Osteocyte (in vitro differentiated cells): ENCODE measurements at regions not wholly inside any gene's neighbourhood (a gene's known extent, or its start where the extent isn't known, plus 50 kb on each side); places are given as distances from the start of the nearest gene placed in this dataset.

Experiments
- DNase-seq: peaks from one replicate; pipeline ENCODE4 v3.0.0; 2021; ENCODE audit warnings: mixed read lengths; ENCODE audit not compliant: unreplicated experiment; ENCODE audit errors: extremely low spot score
- H3K27ac Mint-ChIP-seq: one replicate; pipeline ENCODE4 v1.8.0; 2021; ENCODE audit warnings: mild to moderate bottlenecking, mixed read lengths; ENCODE audit not compliant: unreplicated experiment
- H3K27me3 Mint-ChIP-seq: one replicate; pipeline ENCODE4 v1.8.0; 2021; ENCODE audit warnings: mixed read lengths; ENCODE audit not compliant: unreplicated experiment
- H3K36me3 Mint-ChIP-seq: one replicate; pipeline ENCODE4 v1.8.0; 2021; ENCODE audit warnings: mixed read lengths; ENCODE audit not compliant: unreplicated experiment
- H3K4me1 Mint-ChIP-seq: one replicate; pipeline ENCODE4 v1.8.0; 2021; ENCODE audit warnings: mixed read lengths; ENCODE audit not compliant: unreplicated experiment
- H3K4me3 Mint-ChIP-seq: one replicate; pipeline ENCODE4 v1.8.0; 2021; ENCODE audit warnings: mild to moderate bottlenecking, moderate library complexity, mixed read lengths; ENCODE audit not compliant: unreplicated experiment
- H3K9me3 Mint-ChIP-seq: one replicate; pipeline ENCODE4 v1.8.0; 2021; ENCODE audit warnings: mixed read lengths; ENCODE audit not compliant: unreplicated experiment
- CTCF ChIP-seq: fragments of 200-600 bp; sonication (generic); IDR thresholded peaks from 2 replicates; pipeline ENCODE4 v1.5.0; 2021; ENCODE audit warnings: antibody characterized with exemption, mild to moderate bottlenecking, moderate library complexity

DNA sequence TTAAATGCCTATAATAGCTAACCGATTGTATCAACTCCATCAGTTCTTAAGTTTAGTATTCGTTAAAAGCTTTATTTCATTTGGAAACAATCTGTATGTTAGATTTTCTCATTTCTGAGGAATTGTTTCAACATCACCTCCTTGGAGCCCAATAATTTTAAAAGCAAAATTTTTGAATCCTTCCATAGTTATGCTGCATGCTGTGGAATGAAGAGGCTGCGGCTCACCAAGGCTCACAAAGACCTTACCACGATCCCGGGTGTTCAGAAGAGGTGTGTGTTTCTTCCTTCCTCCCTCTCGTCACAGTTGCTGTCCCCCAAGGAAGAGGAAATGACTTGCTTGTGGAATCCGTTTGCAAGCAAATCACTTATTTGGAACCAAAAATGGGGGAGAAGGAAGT lies 143.8 kb downstream of the FGF1 start:
- TF ChIP-seq CTCF, result no peak
- H3K4me3 Mint-ChIP-seq, result no peak overlapping the region
- peaks cover 54% of the 10 kb centered on the region for H3K4me1 Mint-ChIP-seq
- H3K36me3 Mint-ChIP-seq, result no peaks in the 10 kb centered on the region
- H3K27me3 Mint-ChIP-seq, result no peaks in the 10 kb centered on the region
- DNase-seq, result no peak
- H3K9me3 Mint-ChIP-seq, result no peaks in the 10 kb centered on the region
- H3K27ac Mint-ChIP-seq, result no peak overlapping the region

- H3K9me3 Mint-ChIP-seq, result no peaks in the 10 kb centered on the region
- DNase-seq, result no peak
These were observed 144.9 kb downstream of the FGF1 start for GRCh38 chr5:142540922-142541422.

GRCh38 chr5:142539154-142539740 lies 146.6 kb downstream of the FGF1 start:
- DNase-seq, result no peak
- Mint-ChIP-seq H3K9me3 (peaks cover 11% of the 10 kb centered on the region), H3K27me3 (no peaks in the 10 kb centered on the region), H3K4me1 (peaks cover 38% of the 10 kb centered on the region), H3K27ac (no peak overlapping the region), H3K36me3 (no peaks in the 10 kb centered on the region), H3K4me3 (no peak overlapping the region)
- TF ChIP-seq CTCF, result no peak

More at GRCh38 chr5:142540922-142541422, 144.9 kb downstream of the FGF1 start:
- no peak for TF ChIP-seq CTCF
- Mint-ChIP-seq H3K4me3 (peak overlapping the region; percentile 46), H3K36me3 (no peaks in the 10 kb centered on the region), H3K4me1 (peaks cover 54% of the 10 kb centered on the region), H3K27ac (peak overlapping the region; percentile 74), H3K27me3 (no peaks in the 10 kb centered on the region)

DNA sequence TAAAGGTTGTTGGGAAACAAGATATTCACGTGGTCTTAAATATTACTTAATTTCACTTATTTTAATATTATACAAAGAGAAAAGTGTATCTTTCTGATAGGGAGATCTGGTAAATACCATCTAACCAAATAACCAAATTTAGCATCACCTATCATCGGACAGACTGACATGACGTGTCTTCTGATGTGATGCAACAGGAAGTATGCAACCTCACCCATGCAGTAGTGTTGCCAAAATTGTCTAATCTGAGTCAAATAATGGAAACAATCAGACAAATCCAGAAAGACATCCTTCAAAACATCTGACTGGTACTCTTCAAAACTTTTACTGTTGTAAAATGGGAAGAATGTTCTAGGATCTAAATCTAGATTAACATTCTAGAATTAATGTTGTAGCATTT lies 148.0 kb downstream of the FGF1 start:
- Mint-ChIP-seq H3K36me3 (no peaks in the 10 kb centered on the region), H3K9me3 (peaks cover 12% of the 10 kb centered on the region), H3K4me3 (no peak overlapping the region), H3K27me3 (no peaks in the 10 kb centered on the region), H3K27ac (no peak overlapping the region), H3K4me1 (peaks cover 24% of the 10 kb centered on the region)
- no peak for DNase-seq
- TF ChIP-seq CTCF, result no peak

DNA sequence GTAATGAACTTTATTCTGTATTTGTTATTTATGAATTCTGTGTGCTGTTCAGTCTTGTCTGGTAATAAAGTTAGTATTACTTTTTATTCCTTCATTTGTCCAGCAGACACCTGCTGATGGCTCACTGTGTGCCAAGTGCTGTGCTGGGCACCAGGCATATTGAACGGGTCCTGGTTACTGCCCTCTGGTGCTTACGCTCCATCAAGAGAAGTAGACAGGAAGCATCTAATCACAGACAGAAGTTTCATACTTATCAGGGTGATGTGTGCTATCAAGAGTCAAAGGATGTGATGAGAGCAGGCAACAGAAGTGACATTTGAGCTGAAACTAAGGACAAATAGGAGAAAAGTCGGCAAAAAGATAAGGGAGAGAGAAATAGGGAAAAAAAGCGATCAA lies 153.1 kb downstream of the FGF1 start:
- H3K4me1 Mint-ChIP-seq, result peaks cover 3% of the 10 kb centered on the region
- H3K27ac Mint-ChIP-seq, result no peak overlapping the region
- no peak for TF ChIP-seq CTCF
- no peaks in the 10 kb centered on the region for H3K36me3 Mint-ChIP-seq
- no peak overlapping the region for H3K4me3 Mint-ChIP-seq
- DNase-seq, result no peak
- no peaks in the 10 kb centered on the region for H3K27me3 Mint-ChIP-seq
- peaks cover 12% of the 10 kb centered on the region for H3K9me3 Mint-ChIP-seq
